Testis (tissue), 2 donors: ENCODE measurements at regions not wholly inside any gene's neighbourhood (a gene's known extent, or its start where the extent isn't known, plus 50 kb on each side); places are given as distances from the start of the nearest gene placed in this dataset.

Experiments
- DNase-seq: peaks from one replicate; pipeline ENCODE4 v3.0.0-alpha.2; 2019
- H3K27ac ChIP-seq, 2 donors: fragments of 200-600 bp; sonication (generic); one replicate each; pipeline ENCODE4 v1.5.1; 2019
- H3K27me3 ChIP-seq: fragments of 200-600 bp; sonication (generic); one replicate; pipeline ENCODE4 v1.5.1; 2019
- H3K36me3 ChIP-seq: fragments of 200-600 bp; sonication (generic); one replicate; pipeline ENCODE4 v1.5.1; 2017; ENCODE audit warnings: low read depth; ENCODE audit errors: missing control alignments
- H3K4me1 ChIP-seq: fragments of 200-600 bp; sonication (generic); one replicate; pipeline ENCODE4 v1.5.1; 2019
- H3K4me3 ChIP-seq, 2 donors: fragments of 200-600 bp; sonication (generic); one replicate each; pipeline ENCODE4 v1.5.1; 2017 to 2019
- H3K9me3 ChIP-seq: fragments of 200-600 bp; sonication (generic); one replicate; pipeline ENCODE4 v1.5.1; 2017
- CTCF ChIP-seq, 3 experiments: fragments of 450-650 bp in 2 of 3; fragments of 200-600 bp in 1 of 3; sonication (generic) in 1 of 3; IDR thresholded peaks; one replicate each; pipeline ENCODE4 v1.5.1; 2016 to 2019; ENCODE audit warnings: antibody characterized with exemption in 3 of 3, mild to moderate bottlenecking in 2 of 3, moderate library complexity in 1 of 3
- POLR2A ChIP-seq: fragments of 450-650 bp; IDR thresholded peaks from one replicate; pipeline ENCODE4 v1.6.1; 2017; ENCODE audit warnings: antibody characterized with exemption, mild to moderate bottlenecking, moderate library complexity
- whole genome bisulfite sequencing, 2 donors: methylation state at CpG; one replicate each; pipeline ENCODE4 v1.1.5; 2018; 5-methylcytosine and 5-hydroxymethylcytosine counted together
- intact Hi-C: fragments of 100-400 bp; cut with DNase I; formaldehyde crosslinking; loops from one replicate; pipeline ENCODE4 v1.15.1; 2023; ENCODE audit warnings: low total_unique reads

- intact Hi-C loops: no loop called here
- H3K27ac ChIP-seq: no peak overlapping the region
- no peaks in the 10 kb centered on the region for H3K36me3 ChIP-seq
- H3K4me3 ChIP-seq: no peak overlapping the region
- H3K27me3 ChIP-seq: no peaks in the 10 kb centered on the region
- no peaks in the 10 kb centered on the region for H3K9me3 ChIP-seq
- H3K4me1 ChIP-seq: no peaks in the 10 kb centered on the region
- WGBS, 2 donors: 78 to 80% methylated on average over 15 of the region's 15 CpGs
- no peak for DNase-seq
- TF ChIP-seq POLR2A (no peak), CTCF (IDR thresholded peaks at IDR 0.05) (no peak)
Observed at GRCh38 chr2:8566774-8567468, 114.9 kb upstream of the ID2 start.

- Histone ChIP-seq H3K9me3 (no peaks in the 10 kb centered on the region), H3K27ac (no peak overlapping the region), H3K27me3 (no peaks in the 10 kb centered on the region), H3K4me1 (no peaks in the 10 kb centered on the region), H3K36me3 (no peaks in the 10 kb centered on the region), H3K4me3 (no peak overlapping the region)
- intact Hi-C loops: no loop called here
- 82 to 83% methylated on average over 15 of the region's 15 CpGs for WGBS, 2 donors
- no peak for DNase-seq
- TF ChIP-seq POLR2A (no peak), CTCF (IDR thresholded peaks at IDR 0.05) (no peak)
Observed at GRCh38 chr2:8567469-8568260, 114.2 kb upstream of the ID2 start.

- Histone ChIP-seq H3K4me1 (peaks cover 2% of the 10 kb centered on the region), H3K9me3 (no peaks in the 10 kb centered on the region), H3K36me3 (no peaks in the 10 kb centered on the region), H3K27me3 (no peaks in the 10 kb centered on the region), H3K27ac (no peak overlapping the region), H3K4me3 (no peak overlapping the region)
- DNase-seq: no peak
- 84 to 87% methylated on average over 10 to 12 of the region's 12 CpGs for WGBS, 2 donors
- TF ChIP-seq POLR2A: no peak
- TF ChIP-seq CTCF (IDR thresholded peaks at IDR 0.05): no peak
- intact Hi-C loops: no loop called here
Observed at GRCh38 chr2:8568543-8569302, 113.1 kb upstream of the ID2 start.

GRCh38 chr2:8569332-8569930, 112.4 kb upstream of the ID2 start:
- WGBS, 2 donors: 86 to 92% methylated on average over 11 of the region's 11 CpGs
- Histone ChIP-seq H3K9me3 (no peaks in the 10 kb centered on the region), H3K27me3 (no peaks in the 10 kb centered on the region), H3K4me1 (peaks cover 5% of the 10 kb centered on the region), H3K27ac (no peak overlapping the region), H3K36me3 (no peaks in the 10 kb centered on the region), H3K4me3 (no peak overlapping the region)
- TF ChIP-seq CTCF (IDR thresholded peaks at IDR 0.05) (no peak), POLR2A (no peak)
- DNase-seq: no peak
- intact Hi-C loops: no loop called here
